Nucleus accumbens (tissue), 56 donors: ENCODE measurements at regions not wholly inside any gene's neighbourhood (a gene's known extent, or its start where the extent isn't known, plus 50 kb on each side); places are given as distances from the start of the nearest gene placed in this dataset.
"Not testable (repeated sequence)": the region's sequence is repeated elsewhere in the genome, so short reads cannot be mapped to it uniquely, and the experiment has no call there.

ENCODE experiments used
- DNase-seq, 56 donors: peaks; one replicate each; lab custom pipeline; 2025; lab: John Stamatoyannopoulos, UW

DNA sequence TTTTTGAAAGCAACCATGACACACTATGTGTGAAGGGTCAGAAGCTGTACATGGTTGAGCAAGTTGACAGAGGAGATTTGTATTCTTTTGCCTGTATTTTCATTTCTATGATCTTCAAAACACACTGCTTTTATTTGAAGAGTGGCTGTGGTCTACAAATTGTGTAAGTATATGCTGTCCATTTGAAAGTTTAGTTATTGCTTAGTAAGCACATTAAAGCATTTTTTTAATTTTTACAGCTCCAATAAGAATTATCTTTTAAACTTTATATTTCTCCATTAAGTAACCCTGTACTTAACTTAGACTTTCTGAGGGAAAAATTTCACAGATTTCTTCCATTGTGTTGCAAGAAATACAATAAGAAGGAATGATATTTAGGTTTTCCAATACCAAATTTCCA is 915.2 kb downstream of the SLC6A15 start:
- DNase-seq: no peak

DNA sequence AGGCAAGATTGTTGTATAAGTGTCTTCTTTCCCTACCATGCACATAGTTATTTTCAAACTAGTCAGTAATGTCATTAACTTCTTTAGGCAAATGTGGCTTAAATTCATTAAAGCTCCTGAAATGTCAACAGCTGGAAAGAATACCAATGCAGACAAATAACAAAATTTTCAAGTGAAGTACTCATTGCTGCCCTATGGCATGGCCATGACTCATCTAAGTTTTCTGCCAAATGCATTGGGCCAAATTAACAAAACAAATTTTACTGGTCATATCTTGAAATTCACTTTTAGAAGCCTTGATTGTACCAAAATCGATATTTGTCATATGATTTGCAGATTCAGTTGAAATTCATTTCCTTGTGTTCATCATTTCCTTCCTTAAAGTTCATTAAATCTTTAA is 915.9 kb downstream of the SLC6A15 start:
- no peak for DNase-seq

DNA sequence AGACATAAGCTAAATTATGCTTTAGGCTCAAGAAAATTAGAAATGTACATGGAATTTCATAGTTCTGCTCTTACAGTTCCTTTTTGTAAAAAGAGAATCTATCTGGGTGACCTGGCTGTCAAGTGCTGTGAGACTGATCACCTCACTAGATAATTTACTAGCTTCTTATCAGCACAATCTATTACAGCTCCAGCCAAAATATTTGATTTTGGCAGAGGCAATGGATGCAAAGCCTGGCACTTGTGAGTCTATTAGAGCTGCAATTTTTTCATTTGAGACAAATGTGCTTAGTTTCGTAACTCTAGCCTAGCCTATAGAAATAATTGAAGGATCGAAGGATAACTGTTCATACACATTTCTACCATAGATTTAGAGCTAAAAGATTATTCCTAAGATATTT is 927.5 kb downstream of the SLC6A15 start:
- DNase-seq: no peak

DNA sequence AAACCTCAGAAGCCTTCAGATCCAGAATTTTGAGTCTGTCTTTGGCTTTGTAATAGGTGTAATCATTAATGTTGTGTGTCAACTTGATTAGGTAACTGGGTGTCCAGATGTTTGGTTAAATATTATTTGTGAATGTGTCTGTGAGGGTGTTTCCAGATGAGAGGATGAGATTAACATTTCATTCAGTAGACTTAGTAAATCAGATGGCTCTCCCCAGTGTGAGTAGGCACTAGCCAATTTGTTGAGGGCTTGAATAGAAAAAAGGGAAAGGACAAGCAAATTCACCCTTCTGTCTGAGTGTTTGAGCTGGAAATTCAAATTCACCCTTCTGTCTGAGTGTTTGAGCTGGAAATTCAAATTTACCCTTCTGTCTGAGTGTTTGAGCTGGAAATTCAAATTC is 932.2 kb downstream of the SLC6A15 start:
- DNase-seq: no peak

DNA sequence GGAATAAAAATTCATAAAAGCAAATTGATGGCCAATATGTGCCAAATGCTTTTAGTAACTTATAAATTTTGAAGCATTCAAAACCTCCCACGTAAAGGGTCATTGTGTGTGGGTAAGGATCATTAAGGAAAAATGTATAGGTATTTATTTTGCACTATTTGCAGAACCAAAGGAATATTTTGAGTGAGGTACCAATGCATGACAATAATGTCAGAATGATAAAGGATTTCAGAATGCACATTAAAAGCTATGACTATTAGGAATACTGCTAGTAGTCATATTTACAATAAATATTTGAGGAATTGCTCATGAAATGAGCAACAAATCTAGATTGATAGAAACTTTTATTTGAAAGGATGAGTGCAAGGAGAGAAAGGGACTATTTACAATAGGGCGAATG is 932.8 kb downstream of the SLC6A15 start:
- no peak for DNase-seq

DNA sequence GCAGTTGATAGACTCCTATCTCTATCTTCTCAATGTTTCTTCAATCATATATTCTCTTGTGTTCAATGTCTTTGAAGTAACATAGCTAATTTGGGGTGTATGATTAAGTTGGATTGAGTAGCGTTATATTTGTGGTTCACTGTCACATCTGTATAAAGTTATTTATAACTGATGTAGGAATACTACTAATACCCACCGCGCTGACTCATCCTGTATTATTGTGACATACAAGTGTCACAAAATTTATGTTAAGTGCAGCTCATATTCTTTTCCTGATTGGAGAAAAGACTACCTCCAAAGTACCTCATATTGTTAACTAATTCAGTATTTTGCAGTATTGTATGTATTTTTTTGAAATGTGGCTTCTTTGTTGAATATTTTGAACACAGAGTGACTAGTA is 940.8 kb downstream of the SLC6A15 start:
- no peak for DNase-seq

DNA sequence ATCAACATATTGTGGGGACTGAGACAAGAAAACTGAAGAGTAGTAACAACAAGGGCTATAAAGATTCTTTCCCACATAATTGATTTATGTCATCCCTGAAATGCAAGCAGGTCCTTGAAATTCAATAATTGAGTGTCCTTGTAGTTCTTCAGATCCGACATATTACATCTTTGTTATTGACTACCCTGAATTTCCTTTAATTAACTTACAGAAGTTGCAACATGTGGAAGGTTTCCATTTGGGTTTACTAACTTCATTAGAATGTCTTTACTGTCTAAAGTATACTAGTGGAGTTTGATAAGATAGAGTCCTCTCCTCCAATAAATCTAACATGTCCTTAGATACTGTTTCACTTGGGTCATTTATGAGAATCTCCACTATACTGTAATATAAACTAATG is 951.8 kb downstream of the SLC6A15 start:
- no peak for DNase-seq

DNA sequence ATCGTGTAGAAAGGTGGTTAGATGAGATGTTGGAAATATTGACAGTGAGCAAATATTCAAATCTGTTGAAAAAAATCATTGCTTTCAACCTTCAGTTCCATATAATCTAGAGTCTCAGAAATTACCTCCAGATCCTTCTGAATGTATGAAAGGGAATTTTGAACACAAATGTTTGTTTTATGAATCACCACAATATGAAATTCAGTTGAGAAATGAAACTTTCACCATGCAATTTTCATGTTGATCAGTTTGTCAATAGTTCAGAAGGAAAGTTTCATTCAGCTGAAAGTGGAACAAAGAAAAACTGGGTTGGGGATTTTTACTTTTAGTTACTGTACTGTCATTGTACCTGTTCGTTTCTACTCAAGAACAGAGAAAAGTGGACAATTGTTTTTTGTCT is 953.6 kb downstream of the SLC6A15 start:
- DNase-seq: no peak

DNA sequence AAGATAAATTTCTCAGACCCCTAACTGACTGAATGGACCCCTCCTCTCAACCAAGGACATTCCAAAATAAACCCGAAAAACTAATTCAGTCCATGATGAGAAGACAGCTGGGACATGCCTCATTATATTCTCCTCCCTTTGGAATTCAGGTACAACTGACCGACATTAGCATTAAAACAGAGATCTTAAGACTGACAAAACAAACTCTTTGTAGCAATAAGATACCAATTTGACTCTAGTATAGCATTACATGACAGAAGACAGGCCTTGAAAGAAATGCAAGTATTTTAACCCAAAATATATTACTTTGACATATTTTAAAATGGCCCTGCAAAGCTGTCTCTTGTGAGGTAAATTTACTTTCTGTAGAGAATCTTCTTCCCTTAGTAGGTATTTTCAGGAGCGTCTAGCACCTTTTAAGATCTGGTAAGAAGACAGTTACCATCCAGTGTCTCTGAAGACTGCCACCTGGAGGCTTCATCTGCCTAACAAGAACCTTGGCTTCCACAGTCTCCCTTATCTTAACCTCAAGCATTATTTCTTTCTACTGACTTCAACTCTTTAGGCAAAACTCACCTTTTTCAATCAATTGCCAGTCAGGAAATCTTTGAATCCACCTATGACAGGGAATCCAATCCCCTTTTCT is 957.5 kb downstream of the SLC6A15 start:
- DNase-seq: no peak

DNA sequence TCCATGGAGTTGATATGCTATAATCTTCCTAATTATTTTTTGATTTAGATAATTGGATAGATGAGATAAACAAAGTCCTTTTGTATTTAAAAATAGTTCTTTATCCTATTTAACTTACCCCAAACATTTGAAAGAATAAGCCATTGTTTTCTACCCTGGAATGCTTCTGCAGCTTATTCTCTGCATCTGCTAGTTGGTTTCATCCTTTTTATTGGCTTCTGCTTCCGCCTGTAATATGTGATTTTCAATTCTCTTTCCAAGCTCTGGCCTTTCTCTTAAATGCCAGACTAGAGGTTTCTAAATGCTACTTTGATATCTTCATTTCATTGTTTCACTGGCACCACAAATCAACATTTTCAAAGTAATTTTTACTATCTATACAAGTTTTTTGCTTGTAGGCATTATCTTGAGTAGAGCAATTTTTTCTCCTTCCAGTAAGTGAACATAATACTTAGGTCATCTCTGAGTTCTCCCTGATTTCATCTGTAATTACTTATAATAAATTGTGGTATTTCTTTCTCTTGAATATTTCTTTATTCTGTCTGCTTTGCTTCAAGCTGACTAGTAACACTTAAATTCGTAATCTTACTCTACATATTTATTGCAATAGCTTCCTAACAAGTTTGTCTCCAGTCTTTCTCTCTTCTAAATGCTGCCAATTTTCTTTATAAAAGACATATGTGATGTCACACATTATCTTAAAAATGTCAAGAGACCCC is 958.4 kb downstream of the SLC6A15 start:
- DNase-seq: no peak

DNA sequence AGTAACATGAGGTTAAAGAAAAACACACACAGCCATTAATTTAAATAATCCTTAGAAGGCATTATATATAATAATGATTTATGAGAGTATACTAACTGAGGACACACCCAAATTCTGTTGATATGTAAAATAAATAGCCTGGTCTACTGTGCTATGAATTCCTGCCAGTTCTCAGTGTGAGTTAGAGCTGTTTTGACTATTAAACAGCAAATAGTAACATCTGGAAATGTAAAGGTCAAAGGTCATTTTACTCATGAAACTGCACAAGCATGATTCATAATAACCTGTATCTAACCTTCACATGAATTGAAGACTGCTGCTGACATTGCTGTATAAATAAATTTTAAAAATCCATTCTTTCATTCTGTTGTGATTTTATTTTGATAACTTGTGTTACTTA is 966.7 kb downstream of the SLC6A15 start:
- DNase-seq: no peak

DNA sequence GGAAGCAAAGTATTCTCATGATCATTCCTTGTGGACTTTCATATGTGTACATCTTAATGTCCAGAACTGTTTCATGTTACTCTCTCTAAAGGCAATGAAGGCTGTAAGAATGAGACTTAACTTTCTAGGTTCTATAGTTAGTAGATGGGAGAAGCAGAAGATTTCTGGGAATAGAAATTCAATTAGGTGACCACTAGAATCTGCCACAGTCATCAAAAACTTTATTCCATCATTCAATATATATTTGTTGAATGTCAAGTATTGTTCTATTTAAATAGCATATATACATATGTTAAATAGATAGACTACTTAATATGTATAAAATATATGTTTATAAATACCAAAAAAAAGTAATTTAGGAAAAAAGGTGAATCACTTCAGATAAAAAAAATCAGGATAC is 972.9 kb downstream of the SLC6A15 start:
- no peak for DNase-seq

DNA sequence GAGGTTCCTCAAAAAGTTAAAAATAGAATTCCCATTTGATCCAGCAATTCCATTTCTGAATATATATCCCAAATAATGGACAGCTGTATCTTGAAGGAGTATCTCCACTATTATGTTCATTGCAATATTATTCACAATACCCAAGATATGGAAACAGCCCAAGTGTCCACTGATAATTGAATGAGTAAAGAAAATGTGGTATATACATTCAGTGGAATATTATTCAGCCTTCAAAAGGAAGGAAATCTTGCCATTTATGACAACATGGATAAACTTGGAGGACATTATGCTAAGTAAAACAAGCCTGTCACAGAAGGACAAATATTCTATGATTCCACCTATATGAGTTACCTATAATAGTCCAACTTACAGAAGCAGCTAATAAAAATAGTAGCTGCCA is 979.0 kb downstream of the SLC6A15 start:
- DNase-seq: no peak

DNA sequence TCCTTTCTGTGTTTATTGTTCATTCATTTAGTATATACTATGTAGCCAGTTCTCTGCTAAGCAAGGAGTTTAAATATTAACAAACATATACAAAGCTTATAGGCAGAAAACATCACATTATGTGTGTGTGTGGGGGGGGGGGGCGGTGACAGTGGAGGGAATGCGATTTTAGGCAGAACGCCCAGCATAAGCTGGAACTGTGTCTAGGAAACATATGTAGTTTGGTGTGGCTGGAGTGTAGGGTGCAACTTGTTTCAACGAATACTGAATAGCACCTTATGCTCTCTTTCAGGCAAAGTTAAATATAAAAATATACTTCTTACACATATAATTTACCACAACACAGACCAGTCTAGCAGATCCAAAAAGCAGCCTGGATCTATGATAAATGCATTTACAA is 980.6 kb downstream of the SLC6A15 start:
- DNase-seq: no peak

DNA sequence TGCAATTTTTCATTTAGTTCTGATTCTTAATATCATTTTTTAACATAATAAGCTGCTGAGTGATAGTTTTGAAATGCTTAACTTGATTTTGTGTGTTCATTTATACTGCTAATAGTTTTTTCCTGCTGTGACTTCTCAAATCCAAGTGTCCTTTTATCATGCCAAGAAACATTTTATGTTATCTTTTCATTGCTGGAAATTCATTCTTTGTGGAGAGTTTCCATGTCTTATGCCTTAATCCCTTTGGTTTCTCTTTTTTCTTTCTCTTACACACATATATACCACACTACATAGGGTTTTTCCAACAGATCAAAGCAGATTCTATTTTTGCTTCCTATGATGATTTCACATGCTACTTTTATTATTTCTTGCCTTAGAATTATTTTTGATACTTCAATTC is 981.1 kb downstream of the SLC6A15 start:
- DNase-seq: no peak

DNA sequence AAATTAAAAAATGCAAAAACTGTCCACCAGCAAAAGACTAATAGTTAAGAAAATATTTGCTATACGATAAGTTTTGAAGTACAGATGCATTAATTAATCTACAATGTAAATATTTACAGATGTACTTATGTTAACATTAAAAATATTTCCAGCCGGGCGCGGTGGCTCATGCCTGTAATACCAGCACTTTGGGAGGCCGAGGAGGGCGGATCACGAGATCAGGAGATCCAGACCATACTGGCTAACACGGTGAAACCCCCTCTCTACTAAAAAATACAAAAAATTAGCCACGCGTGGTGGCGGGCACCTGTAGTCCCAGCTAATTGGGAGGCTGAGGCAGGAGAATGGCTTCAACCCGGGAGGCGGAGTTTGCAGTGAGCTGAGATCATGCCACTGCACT is 982.8 kb downstream of the SLC6A15 start:
- DNase-seq: not testable (repeated sequence)

DNA sequence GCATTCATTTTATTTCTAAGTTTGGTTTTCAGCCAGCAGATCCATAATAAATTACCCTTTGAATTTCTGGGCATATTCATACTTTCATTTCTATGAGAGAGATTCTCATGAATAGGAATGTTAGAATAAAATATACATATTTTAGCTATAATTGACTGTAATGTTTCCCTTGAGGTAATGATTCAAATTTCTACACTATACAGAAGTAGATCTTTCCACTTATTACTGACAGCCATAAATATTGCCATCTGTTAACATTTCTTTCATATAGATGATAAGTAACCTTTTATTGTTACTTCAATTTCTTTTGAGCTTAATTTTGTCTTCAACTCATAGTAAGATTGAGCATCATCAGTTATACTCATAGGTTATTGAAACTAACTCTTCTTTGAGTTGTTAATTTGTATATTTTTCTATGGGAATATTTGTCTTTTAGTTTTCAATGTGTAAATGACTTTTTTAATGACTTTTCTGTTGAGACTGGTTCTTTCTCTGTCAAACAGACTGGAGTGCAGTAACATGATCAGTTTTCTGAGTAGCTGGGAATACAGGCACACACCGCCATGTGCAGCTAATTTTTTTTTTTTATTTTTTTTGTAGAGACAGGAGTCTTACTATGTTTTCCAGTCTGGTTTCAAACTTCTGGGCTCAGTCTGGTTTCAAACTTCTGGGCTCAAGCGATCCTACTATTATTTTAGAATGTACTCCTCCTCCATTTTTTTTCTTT is 991.6 kb downstream of the SLC6A15 start:
- DNase-seq: no peak

DNA sequence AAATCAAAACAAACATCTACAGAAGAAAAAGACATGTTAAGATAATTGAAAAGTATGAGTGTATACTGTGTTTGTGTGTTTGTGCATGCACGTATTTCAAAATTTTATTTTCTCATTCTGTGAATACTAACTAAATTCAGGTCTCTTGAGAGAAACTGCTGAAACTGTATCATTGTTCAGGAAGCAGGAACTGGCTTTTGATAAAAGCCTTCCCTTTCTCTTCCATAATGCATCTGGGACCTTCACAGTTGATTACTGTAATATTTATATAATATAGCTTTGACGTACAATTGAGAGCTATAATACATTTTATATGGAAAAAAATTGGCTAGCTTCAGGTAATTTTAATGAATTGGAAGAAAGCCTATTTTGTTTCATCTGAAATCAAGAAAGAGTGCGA is 993.5 kb downstream of the SLC6A15 start:
- DNase-seq: no peak

DNA sequence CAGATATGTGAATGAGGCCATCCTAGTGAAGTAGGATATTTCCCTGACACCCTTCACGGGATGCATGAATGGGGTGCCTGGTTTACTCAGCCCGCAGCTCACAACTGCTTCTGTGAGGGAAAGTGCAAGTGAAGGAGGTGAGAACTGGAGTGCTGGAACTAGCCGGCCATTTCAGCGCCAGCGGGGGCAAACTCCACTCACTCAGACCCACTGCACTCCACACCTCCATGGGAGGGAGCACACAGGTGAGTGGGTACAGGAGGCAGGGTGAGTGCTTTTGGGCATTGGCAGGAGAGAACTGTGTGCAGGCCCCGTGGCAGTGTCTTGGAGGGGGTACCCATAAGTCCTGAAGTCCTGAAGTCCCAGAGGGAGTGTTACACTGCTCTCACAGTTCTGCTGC is 1008.4 kb downstream of the SLC6A15 start:
- no peak for DNase-seq

DNA sequence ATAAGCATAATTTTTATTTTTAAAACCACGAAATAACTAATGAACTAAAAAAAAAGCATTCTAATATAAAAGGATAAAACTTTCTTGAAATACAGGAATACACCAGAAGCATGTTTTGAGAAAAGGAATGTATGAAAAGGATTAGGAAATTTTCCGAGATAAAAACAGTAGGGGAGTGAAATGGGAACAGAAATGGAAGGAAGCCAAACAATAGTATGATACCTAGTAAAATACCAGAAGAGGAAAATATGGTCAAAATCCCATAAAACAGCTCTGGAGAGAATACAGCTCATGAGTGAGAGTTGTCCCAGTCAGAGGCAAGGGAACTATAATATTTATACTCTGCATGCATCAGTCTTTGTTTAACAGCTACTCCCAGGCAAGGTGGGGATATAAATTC is 1016.2 kb downstream of the SLC6A15 start:
- DNase-seq: no peak

DNA sequence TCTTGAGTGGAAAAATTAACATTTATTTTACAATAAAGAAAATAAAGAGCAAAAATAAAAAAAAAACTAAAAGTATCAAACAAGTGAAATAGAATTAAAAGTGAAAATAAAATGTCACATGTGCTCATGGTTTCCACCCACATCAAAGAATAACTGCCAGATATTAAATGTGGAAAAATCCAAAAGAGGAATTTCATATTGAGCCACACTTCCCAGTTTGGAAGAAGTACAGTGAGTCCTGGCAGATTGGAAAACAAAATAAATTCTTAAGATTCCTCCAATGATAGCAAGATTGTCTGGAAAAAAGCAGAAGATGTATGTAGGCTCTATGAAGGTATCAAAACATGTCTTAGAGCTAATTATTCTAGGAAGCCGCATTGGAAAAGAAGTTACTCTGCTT is 1019.5 kb downstream of the SLC6A15 start:
- no peak for DNase-seq

DNA sequence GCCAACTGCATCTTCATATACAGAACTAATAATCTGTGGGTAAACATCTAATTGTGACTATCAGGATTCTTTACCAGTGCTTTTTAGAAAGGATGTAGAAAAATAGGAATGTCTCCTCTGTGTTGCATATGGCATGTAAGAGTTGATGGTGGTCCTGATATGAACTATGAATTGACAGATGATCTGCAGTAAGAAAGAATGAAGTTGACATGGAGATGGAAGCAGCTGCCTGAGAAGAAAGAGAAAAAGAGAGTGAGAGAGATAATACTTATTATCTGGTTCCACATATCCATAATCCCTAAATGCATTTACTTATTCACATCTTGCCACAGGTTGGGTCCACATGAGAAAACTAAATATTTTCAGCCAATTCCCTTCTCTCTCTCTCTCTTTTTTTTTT is 1022.9 kb downstream of the SLC6A15 start:
- DNase-seq: no peak
